ENCODE measurements at regions not wholly inside any gene's neighbourhood (a gene's known extent, or its start where the extent isn't known, plus 50 kb on each side); places are given as distances from the start of the nearest gene placed in this dataset.

DNA sequence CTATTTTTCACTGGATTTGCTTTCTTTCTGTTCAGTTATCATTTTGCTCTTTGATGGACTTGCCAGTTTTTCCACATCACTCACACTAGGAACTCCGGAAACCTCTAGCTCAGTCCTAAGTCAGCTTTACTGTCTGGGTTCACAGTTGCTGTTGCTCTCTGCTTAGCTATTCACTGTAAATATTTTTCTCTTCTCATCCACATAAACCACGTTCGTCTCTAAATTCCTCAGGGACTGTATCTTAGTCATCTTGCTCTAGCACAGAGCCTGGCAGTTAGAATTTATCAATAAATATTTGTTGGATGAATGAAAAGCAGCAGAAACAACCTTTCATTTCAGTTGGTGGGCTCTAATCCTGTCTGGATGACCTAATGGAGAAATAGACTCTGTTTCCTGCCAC, 119.4 kb upstream of the DMD start:
- TF ChIP-seq POLR2AphosphoS5 (IDR thresholded peaks at IDR 0.05; ENCODE audit: low read depth, low read length) (no peak), EZH2phosphoT487 (IDR thresholded peaks at IDR 0.05; ENCODE audit: borderline replicate concordance, low read depth) (no peak), CHD2 (IDR thresholded peaks at IDR 0.05; ENCODE audit: low read length, partially characterized antibody) (no peak), SIN3A (IDR thresholded peaks at IDR 0.05; ENCODE audit: borderline replicate concordance, low read depth, low read length) (no peak), RAD21 (IDR thresholded peaks at IDR 0.05; ENCODE audit: low read length) (no peak), FOSL2 (IDR thresholded peaks at IDR 0.05; ENCODE audit: borderline replicate concordance, low read depth) (no peak), TCF12 (IDR thresholded peaks at IDR 0.05) (no peak)
- TF ChIP-seq, protein P1, sequence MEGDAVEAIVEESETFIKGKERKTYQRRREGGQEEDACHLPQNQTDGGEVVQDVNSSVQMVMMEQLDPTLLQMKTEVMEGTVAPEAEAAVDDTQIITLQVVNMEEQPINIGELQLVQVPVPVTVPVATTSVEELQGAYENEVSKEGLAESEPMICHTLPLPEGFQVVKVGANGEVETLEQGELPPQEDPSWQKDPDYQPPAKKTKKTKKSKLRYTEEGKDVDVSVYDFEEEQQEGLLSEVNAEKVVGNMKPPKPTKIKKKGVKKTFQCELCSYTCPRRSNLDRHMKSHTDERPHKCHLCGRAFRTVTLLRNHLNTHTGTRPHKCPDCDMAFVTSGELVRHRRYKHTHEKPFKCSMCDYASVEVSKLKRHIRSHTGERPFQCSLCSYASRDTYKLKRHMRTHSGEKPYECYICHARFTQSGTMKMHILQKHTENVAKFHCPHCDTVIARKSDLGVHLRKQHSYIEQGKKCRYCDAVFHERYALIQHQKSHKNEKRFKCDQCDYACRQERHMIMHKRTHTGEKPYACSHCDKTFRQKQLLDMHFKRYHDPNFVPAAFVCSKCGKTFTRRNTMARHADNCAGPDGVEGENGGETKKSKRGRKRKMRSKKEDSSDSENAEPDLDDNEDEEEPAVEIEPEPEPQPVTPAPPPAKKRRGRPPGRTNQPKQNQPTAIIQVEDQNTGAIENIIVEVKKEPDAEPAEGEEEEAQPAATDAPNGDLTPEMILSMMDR (IDR thresholded peaks at IDR 0.05) = no peak
- TF ChIP-seq, protein P2, sequence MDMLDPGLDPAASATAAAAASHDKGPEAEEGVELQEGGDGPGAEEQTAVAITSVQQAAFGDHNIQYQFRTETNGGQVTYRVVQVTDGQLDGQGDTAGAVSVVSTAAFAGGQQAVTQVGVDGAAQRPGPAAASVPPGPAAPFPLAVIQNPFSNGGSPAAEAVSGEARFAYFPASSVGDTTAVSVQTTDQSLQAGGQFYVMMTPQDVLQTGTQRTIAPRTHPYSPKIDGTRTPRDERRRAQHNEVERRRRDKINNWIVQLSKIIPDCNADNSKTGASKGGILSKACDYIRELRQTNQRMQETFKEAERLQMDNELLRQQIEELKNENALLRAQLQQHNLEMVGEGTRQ (IDR thresholded peaks at IDR 0.05; ENCODE audit: borderline replicate concordance, low read depth, low read length) = no peak
- TF ChIP-seq, protein P3, sequence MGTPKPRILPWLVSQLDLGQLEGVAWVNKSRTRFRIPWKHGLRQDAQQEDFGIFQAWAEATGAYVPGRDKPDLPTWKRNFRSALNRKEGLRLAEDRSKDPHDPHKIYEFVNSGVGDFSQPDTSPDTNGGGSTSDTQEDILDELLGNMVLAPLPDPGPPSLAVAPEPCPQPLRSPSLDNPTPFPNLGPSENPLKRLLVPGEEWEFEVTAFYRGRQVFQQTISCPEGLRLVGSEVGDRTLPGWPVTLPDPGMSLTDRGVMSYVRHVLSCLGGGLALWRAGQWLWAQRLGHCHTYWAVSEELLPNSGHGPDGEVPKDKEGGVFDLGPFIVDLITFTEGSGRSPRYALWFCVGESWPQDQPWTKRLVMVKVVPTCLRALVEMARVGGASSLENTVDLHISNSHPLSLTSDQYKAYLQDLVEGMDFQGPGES (IDR thresholded peaks at IDR 0.05; ENCODE audit: low read depth, low read length) = no peak
- TF ChIP-seq, protein P4, sequence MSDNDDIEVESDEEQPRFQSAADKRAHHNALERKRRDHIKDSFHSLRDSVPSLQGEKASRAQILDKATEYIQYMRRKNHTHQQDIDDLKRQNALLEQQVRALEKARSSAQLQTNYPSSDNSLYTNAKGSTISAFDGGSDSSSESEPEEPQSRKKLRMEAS (IDR thresholded peaks at IDR 0.05; ENCODE audit: low read depth) = no peak
- TF ChIP-seq, protein P5, sequence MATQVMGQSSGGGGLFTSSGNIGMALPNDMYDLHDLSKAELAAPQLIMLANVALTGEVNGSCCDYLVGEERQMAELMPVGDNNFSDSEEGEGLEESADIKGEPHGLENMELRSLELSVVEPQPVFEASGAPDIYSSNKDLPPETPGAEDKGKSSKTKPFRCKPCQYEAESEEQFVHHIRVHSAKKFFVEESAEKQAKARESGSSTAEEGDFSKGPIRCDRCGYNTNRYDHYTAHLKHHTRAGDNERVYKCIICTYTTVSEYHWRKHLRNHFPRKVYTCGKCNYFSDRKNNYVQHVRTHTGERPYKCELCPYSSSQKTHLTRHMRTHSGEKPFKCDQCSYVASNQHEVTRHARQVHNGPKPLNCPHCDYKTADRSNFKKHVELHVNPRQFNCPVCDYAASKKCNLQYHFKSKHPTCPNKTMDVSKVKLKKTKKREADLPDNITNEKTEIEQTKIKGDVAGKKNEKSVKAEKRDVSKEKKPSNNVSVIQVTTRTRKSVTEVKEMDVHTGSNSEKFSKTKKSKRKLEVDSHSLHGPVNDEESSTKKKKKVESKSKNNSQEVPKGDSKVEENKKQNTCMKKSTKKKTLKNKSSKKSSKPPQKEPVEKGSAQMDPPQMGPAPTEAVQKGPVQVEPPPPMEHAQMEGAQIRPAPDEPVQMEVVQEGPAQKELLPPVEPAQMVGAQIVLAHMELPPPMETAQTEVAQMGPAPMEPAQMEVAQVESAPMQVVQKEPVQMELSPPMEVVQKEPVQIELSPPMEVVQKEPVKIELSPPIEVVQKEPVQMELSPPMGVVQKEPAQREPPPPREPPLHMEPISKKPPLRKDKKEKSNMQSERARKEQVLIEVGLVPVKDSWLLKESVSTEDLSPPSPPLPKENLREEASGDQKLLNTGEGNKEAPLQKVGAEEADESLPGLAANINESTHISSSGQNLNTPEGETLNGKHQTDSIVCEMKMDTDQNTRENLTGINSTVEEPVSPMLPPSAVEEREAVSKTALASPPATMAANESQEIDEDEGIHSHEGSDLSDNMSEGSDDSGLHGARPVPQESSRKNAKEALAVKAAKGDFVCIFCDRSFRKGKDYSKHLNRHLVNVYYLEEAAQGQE (IDR thresholded peaks at IDR 0.05; ENCODE audit: low read depth, low read length) = no peak

All from SK-N-SH (cell line).